ENCODE measurements at regions not wholly inside any gene's neighbourhood (a gene's known extent, or its start where the extent isn't known, plus 50 kb on each side); places are given as distances from the start of the nearest gene placed in this dataset.

- no peak for DNase-seq (ENCODE audit: low read depth)
Observed at GRCh38 chr2:144333143-144333555, 186.8 kb downstream of the ZEB2 start.

GRCh38 chr2:144332356-144333142 lies 187.4 kb downstream of the ZEB2 start:
- peak; percentile 88 for DNase-seq (ENCODE audit: low read depth)

- peak; percentile 70 for DNase-seq (ENCODE audit: low read depth)
Observed at GRCh38 chr2:144331674-144332355, 188.1 kb downstream of the ZEB2 start.

- peak; percentile 12 for DNase-seq (ENCODE audit: low read depth)
Observed at GRCh38 chr2:144330951-144331673, 188.8 kb downstream of the ZEB2 start.

GRCh38 chr2:144329472-144329871 lies 190.4 kb downstream of the ZEB2 start:
- DNase-seq (ENCODE audit: low read depth): no peak

- DNase-seq (ENCODE audit: low read depth): no peak
Observed at GRCh38 chr2:144328938-144329337, 191.0 kb downstream of the ZEB2 start.

- no peak for DNase-seq (ENCODE audit: low read depth)
Observed at GRCh38 chr2:144326825-144327224, 193.1 kb downstream of the ZEB2 start.

GRCh38 chr2:144325086-144325485 lies 194.8 kb downstream of the ZEB2 start:
- DNase-seq (ENCODE audit: low read depth): no peak

- DNase-seq (ENCODE audit: low read depth): no peak
Observed at GRCh38 chr2:144324446-144325045, 195.4 kb downstream of the ZEB2 start.

- DNase-seq (ENCODE audit: low read depth): no peak
Observed at GRCh38 chr2:144323946-144324345, 196.0 kb downstream of the ZEB2 start.

- DNase-seq (ENCODE audit: low read depth): no peak
Observed at GRCh38 chr2:144322379-144322778, 197.5 kb downstream of the ZEB2 start.

GRCh38 chr2:144320491-144320890 lies 199.4 kb downstream of the ZEB2 start:
- DNase-seq (ENCODE audit: low read depth): peak; percentile 81

GRCh38 chr2:144317071-144317738 lies 202.7 kb downstream of the ZEB2 start:
- DNase-seq (ENCODE audit: low read depth): no peak

GRCh38 chr2:144310889-144311608 lies 208.9 kb downstream of the ZEB2 start:
- no peak for DNase-seq (ENCODE audit: low read depth)

GRCh38 chr2:144310484-144310883 lies 209.4 kb downstream of the ZEB2 start:
- DNase-seq (ENCODE audit: low read depth): no peak

- no peak for DNase-seq (ENCODE audit: low read depth)
Observed at GRCh38 chr2:144307711-144308110, 212.2 kb downstream of the ZEB2 start.

GRCh38 chr2:144304202-144304601 lies 215.7 kb downstream of the ZEB2 start:
- no peak for DNase-seq (ENCODE audit: low read depth)

- no peak for DNase-seq (ENCODE audit: low read depth)
Observed at GRCh38 chr2:144300632-144301031, 219.3 kb downstream of the ZEB2 start.

GRCh38 chr2:144290276-144290675 lies 229.6 kb downstream of the ZEB2 start:
- no peak for DNase-seq (ENCODE audit: low read depth)

GRCh38 chr2:144288438-144288837 lies 231.5 kb downstream of the ZEB2 start:
- no peak for DNase-seq (ENCODE audit: low read depth)

GRCh38 chr2:144285324-144285723 lies 234.6 kb downstream of the ZEB2 start:
- DNase-seq (ENCODE audit: low read depth): no peak
